ENCODE measurements at regions not wholly inside any gene's neighbourhood (a gene's known extent, or its start where the extent isn't known, plus 50 kb on each side); places are given as distances from the start of the nearest gene placed in this dataset.

DNA sequence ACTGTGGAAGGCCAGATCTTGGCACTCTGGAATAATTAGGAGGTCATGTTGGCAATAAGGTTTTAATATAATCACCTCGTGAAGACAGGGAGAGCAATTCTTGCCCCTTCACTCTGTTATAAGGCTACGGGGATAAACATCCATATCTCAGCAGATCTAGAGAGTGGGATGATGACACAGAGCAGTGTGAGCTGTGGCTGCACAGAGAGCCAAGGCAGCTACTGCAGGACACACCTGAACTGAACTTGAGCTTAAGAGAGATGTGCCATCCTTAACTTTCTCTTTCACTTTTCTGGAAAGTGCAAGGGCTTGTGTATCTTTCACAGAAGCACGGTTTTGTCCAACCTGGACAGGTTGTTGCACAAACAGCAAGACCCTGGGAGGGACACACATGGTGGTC, 174.7 kb downstream of the GATA3 start:
- DNase-seq: no peak

DNA sequence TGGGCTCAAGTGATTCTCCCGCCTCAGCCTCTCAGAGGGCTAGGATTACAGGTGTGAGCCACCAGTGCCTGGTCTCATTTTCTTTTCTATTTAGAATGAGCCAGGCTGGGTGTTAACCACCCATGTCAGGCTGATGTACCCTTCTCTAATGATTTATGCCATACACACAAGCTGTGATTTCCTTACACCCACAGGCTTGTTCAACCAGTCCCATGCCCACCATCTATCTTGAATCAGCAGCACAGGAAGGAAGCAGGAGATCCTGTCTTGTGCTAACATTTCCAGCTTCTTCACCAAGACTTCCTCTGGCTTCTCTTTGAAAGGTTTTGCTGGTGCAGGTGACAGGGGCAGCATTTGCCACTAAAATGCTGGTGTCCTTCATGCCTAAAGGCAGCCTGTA, 176.4 kb downstream of the GATA3 start:
- DNase-seq: no peak

DNA sequence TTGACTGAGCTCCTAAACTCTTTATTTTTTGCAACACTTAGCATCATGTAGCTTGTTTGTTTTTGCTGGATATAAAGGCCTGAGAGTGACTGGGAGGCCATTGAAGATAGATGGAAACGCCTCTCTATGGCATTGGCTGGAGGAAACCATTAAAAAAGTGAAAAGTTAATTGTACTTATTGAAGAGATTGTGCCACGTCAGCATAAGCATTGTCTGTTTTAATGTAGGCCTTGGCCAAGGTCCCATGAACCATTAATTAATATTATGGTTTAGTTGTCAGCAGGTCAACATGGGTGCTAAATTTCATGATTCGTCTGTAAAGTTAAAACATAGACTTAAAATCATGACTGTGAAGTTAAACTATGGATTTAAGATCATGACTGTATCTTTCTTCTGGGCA, 178.6 kb downstream of the GATA3 start:
- DNase-seq: no peak

DNA sequence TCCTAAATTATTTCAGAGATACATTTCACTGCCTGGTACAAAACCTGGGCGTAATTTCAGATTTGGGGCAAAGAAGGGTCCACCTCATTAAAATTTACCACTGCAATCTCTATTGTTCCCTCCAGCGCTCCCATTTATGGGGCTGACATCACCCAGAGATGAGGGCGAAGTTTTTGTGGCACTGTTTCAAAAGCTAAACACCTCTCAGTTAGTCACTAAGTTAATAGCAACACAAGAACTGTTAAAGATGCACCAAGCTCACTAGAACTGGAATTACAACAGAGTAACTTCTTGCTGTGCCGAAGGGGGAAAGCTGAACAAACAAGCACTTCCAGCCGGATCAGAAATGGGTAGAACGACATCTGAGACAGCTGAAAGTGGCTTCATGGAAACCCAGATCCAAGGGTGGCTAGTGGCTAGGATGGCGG, 179.4 kb downstream of the GATA3 start:
- DNase-seq: no peak

- DNase-seq: no peak
Measured at GRCh38 chr10:8235253-8236027, 181.0 kb downstream of the GATA3 start.

DNA sequence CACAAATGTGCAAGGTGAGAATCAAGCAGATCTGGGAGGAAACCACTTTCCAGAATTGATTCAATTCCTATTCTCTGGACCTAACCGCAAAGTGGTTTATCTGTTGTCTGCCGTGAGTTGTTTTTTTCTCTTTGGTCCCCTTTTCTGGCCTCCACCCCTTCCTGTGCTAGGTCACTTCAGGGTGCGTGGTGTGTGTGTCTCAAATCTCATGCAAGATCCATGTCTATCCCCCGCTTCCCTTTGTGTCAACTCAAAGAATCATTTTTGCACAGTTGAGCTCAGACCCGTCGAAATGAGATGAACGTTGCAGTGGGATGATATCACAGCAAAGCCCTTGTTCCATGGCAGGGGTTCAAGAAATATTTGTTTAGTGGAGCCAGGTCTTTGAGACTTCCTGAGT, 184.5 kb downstream of the GATA3 start:
- DNase-seq: no peak

GRCh38 chr10:8240861-8241260, 186.4 kb downstream of the GATA3 start:
- DNase-seq: no peak

DNA sequence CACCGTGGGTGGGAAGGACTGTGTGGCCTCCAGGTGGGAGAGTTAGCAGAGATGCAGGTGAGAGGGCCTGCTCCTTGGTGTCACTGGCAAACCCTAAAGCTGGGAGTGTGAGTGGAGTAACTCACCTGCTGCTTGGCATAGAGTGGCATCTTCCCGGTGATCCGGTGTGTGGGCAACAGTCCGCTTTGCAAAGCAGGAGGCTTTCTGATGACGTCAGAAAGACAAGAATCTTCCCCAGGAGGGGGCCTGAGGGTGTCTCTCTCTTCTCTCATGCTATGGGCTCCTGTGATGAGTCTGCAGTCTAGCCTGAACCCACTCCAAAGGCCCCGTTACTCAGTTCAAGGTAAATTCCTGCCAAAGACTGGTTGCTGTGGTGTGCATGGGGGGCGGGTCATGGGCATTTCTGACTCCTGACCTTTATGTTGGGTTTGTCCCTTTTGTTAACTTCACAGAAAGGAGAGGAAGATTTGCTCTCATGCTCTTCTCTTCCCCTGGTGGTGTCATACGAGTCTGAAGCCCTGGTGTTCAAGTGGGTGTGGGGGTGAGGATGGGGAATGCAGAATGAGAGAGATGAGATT, 187.9 kb downstream of the GATA3 start:
- no peak for DNase-seq

GRCh38 chr10:8245131-8245813, 190.8 kb downstream of the GATA3 start:
- no peak for DNase-seq

GRCh38 chr10:8245814-8246142, 191.3 kb downstream of the GATA3 start:
- no peak for DNase-seq

GRCh38 chr10:8246548-8246947, 192.1 kb downstream of the GATA3 start:
- no peak for DNase-seq

GRCh38 chr10:8247191-8247590, 192.7 kb downstream of the GATA3 start:
- no peak for DNase-seq

DNA sequence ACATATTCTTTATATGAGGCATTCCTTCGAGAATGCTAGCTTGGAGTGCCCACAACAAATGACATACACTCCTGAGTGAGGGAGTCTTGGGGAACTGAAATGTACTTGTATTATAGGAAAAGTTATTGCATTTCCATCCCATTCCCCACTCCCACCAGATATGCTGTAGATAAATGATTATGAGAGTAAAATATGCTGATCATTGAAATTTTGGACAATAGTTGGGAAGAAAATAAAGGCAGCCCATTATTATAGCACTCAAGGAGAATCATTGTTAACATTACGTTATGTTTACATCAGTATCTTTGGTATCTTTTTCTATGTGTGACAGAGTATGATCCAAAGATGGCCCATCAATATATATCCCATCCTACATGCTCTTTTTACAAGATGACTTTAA, 194.4 kb downstream of the GATA3 start:
- DNase-seq: no peak

- no peak for DNase-seq
Measured at GRCh38 chr10:8254350-8254749, 199.9 kb downstream of the GATA3 start.

GRCh38 chr10:8255301-8255700, 200.8 kb downstream of the GATA3 start:
- DNase-seq: no peak

GRCh38 chr10:8260645-8261044, 206.2 kb downstream of the GATA3 start:
- DNase-seq: no peak

DNA sequence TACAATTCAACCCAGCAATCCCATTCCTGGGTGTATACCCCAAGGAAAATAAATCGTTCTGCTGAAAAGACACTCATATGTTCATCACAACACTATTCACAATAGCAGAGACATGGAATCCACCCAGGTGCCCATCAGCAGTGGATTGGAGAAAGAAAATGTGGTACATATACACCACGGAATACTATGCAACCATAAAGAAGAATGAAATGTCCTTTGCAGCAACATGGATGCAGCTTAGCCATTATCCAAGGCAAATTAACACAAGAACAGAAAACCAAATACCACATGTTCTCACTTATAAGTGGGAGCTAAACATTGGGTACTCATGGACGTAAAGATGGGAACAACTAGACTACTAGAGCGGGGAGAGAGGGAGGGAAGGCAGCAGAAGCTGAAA, 207.8 kb downstream of the GATA3 start:
- no peak for DNase-seq

DNA sequence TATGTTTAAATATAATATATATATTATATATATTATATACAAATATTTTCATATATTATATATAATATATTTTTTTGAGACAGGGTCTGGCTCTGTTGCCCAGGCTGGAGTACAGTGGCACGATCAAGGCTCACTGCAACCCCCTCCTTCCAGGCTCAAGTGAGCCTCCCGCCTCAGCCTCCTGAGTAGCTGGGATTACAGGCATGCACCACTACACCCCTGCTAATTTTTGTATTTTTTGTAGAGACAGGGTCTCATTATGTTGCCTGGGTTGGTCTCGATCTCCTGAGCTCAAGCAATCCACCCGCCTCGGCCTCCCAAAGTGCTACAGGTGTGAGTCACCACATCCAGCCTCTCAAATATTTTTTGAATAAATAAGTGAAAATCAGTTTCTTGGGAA, 215.5 kb downstream of the GATA3 start:
- no peak for DNase-seq

GRCh38 chr10:8272794-8273425, 218.4 kb downstream of the GATA3 start:
- DNase-seq: no peak

- no peak for DNase-seq
Measured at GRCh38 chr10:8273749-8274148, 219.3 kb downstream of the GATA3 start.

GRCh38 chr10:8275911-8276310, 221.4 kb downstream of the GATA3 start:
- no peak for DNase-seq

DNA sequence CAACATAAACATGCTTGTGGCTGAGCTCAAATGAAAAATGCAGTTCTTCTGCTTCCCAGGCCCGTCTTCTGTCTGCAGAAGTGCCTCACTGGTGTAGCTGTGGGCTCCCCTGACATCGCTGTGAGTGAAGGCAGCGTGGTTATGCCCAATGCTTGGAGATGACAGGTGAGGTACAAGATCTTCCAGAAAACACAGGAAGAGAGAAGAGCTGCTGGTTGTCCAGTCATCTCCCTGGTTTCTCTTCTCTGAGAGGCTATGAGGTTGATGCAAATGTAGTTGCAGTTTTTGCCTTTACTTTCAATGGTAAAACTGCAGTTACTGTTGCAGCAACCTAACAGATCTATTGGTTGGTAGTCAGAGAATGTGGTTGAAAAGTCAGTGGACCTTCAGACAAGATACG, 223.6 kb downstream of the GATA3 start:
- DNase-seq: no peak

DNA sequence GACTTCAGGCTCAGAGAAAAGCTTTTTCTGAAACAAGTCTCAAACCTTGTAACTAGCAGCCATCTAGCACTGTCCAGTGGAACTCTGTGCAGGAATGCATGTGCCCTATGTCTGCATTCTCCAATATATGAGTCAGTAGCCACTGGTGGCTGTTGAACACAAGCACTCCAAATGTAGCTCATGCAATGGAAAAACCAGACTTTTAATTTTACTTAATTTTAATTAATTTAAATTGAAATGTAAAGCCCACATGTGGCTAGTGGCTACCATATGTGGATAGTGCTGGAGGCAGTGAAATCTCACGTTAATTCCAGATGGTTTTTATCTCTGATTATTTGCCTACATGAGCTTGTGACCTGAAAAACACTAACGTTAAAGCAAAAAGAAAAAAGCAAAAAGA, 225.1 kb downstream of the GATA3 start:
- no peak for DNase-seq

Measured in muscle of arm (tissue), 1 donor.